ENCODE measurements at regions not wholly inside any gene's neighbourhood (a gene's known extent, or its start where the extent isn't known, plus 50 kb on each side); places are given as distances from the start of the nearest gene placed in this dataset.

DNA sequence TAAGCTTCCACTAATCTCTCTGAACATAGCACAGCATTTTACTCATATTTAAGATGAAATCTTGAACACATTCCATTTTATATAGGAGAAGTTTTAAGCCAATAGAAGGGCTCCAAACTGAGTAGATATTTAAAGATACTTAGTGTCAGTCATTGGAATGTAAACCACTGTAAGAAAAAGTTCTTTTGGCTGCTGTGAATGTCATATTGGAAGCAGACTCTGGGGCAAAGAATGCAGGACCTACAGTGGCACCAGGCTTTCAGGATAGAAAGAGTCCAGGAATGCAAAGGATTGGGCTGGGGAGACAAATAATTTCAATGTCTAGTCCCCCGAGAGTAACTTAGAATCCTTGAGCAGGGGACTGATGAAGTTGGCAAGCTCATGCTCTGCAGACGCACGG, 1047.7 kb downstream of the STIM2 start:
- Histone ChIP-seq H3K9ac (no peak overlapping the region), H3K4me1 (ENCODE audit: control insufficient read depth in 1 of 2, insufficient read depth in 2 of 2, low read depth in 1 of 2, low read length in 1 of 2) (no peaks in the 10 kb centered on the region), H3K9me3 (no peaks in the 10 kb centered on the region), H3K27ac (ENCODE audit: low read depth in 2 of 2, low read length in 1 of 2) (no peak overlapping the region), H3F3A (replicated peaks; ENCODE audit: insufficient read depth) (no peaks in the 10 kb centered on the region), H3K79me2 (ENCODE audit: insufficient read depth) (no peaks in the 10 kb centered on the region), H3K9me2 (no peaks in the 10 kb centered on the region), H3K4me2 (no peak overlapping the region), H3K27me3 (ENCODE audit: insufficient read depth) (no peaks in the 10 kb centered on the region), H3K4me3 (ENCODE audit: low read depth in 2 of 2, low read length in 1 of 2) (no peak overlapping the region), H4K20me1 (ENCODE audit: insufficient read depth) (no peaks in the 10 kb centered on the region), H3K36me3 (replicated peaks in 1 of 2; ENCODE audit: control insufficient read depth in 1 of 2, insufficient read depth in 2 of 2, low read length in 1 of 2) (no peaks in the 10 kb centered on the region), H2AFZ (ENCODE audit: low read depth) (no peak overlapping the region)
- ChIA-PET CTCF (interaction anchor here (0.9 kb wide), 1 partner anchor 10 kb away, joined by 4 read pairs; no protein-coding TSS in a partner anchor), POLR2A (no interaction called here)
- no peak for TF ChIP-seq CHD2 (IDR thresholded peaks at IDR 0.05; ENCODE audit: low read length, partially characterized antibody)
- TF ChIP-seq SMC3 (IDR thresholded peaks at IDR 0.05; ENCODE audit: low read depth, low read length): no peak
- TF ChIP-seq YY1 (IDR thresholded peaks at IDR 0.05; ENCODE audit: low read depth): no peak
- TF ChIP-seq, protein P1, sequence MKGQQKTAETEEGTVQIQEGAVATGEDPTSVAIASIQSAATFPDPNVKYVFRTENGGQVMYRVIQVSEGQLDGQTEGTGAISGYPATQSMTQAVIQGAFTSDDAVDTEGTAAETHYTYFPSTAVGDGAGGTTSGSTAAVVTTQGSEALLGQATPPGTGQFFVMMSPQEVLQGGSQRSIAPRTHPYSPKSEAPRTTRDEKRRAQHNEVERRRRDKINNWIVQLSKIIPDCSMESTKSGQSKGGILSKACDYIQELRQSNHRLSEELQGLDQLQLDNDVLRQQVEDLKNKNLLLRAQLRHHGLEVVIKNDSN (IDR thresholded peaks at IDR 0.05; ENCODE audit: borderline replicate concordance, low read depth): no peak
- no peak for TF ChIP-seq POLR2AphosphoS5 (IDR thresholded peaks at IDR 0.05; ENCODE audit: low read depth, low read length)
- DNase-seq: no peak
- WGBS (ENCODE audit: low lambda C conversion rate): 13% methylated on average over 3 of the region's 3 CpGs

DNA sequence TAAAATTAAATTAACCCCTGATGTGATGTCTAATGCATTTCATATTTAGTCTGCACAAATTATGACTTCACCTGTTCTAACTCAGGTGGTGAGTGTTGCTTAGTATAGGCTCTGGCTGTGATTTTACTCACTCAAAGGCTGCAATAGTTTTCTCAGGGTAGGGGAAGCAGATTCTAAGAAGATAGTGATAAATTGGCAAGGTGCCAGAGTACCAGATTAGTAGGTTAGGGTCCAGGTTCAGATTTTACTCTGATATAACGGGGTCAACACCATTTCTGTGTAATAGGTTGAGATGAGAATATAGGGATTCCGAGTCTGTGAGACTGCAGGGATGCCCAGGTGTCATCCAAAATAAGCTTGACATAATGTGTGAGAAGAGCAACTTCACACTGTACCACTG, 1049.6 kb downstream of the STIM2 start:
- Histone ChIP-seq H3F3A (replicated peaks; ENCODE audit: insufficient read depth) (no peaks in the 10 kb centered on the region), H3K9me2 (no peaks in the 10 kb centered on the region), H3K79me2 (ENCODE audit: insufficient read depth) (no peaks in the 10 kb centered on the region), H3K27ac (ENCODE audit: low read depth in 2 of 2, low read length in 1 of 2) (no peak overlapping the region), H2AFZ (ENCODE audit: low read depth) (no peak overlapping the region), H3K4me3 (ENCODE audit: low read depth in 2 of 2, low read length in 1 of 2) (no peak overlapping the region), H3K36me3 (replicated peaks in 1 of 2; ENCODE audit: control insufficient read depth in 1 of 2, insufficient read depth in 2 of 2, low read length in 1 of 2) (no peaks in the 10 kb centered on the region), H3K27me3 (ENCODE audit: insufficient read depth) (no peaks in the 10 kb centered on the region), H4K20me1 (ENCODE audit: insufficient read depth) (no peaks in the 10 kb centered on the region), H3K4me1 (ENCODE audit: control insufficient read depth in 1 of 2, insufficient read depth in 2 of 2, low read depth in 1 of 2, low read length in 1 of 2) (no peaks in the 10 kb centered on the region), H3K9ac (no peak overlapping the region), H3K4me2 (no peak overlapping the region), H3K9me3 (no peaks in the 10 kb centered on the region)
- ChIA-PET CTCF (no interaction called here), POLR2A (no interaction called here)
- DNase-seq: no peak
- WGBS (ENCODE audit: low lambda C conversion rate): 0% methylated on average over 2 of the region's 2 CpGs
- TF ChIP-seq NRF1 (IDR thresholded peaks at IDR 0.05; ENCODE audit: low read depth, low read length) (no peak), TCF12 (IDR thresholded peaks at IDR 0.05) (no peak), MEF2A (IDR thresholded peaks at IDR 0.05; ENCODE audit: borderline replicate concordance, low read depth) (no peak), TAF1 (IDR thresholded peaks at IDR 0.05; ENCODE audit: borderline replicate concordance, low read depth, low read length) (no peak), ELF1 (IDR thresholded peaks at IDR 0.05) (no peak), SMC3 (IDR thresholded peaks at IDR 0.05; ENCODE audit: low read depth, low read length) (no peak), NFIC (IDR thresholded peaks at IDR 0.05; ENCODE audit: borderline replicate concordance) (no peak), RCOR1 (IDR thresholded peaks at IDR 0.05; ENCODE audit: low read length) (no peak), FOSL2 (IDR thresholded peaks at IDR 0.05; ENCODE audit: borderline replicate concordance, low read depth) (no peak), RAD21 (IDR thresholded peaks at IDR 0.05; ENCODE audit: low read length) (no peak), POLR2AphosphoS5 (IDR thresholded peaks at IDR 0.05; ENCODE audit: low read depth, low read length) (no peak), RXRA (IDR thresholded peaks at IDR 0.05; ENCODE audit: borderline replicate concordance, low read depth) (no peak), CHD2 (IDR thresholded peaks at IDR 0.05; ENCODE audit: low read length, partially characterized antibody) (no peak), FOXM1 (IDR thresholded peaks at IDR 0.05; ENCODE audit: low read depth) (no peak), EP300 (IDR thresholded peaks at IDR 0.05; ENCODE audit: borderline replicate concordance in 1 of 2, low read depth in 1 of 2, low read length in 1 of 2) (no peak)
- TF ChIP-seq, protein P2, sequence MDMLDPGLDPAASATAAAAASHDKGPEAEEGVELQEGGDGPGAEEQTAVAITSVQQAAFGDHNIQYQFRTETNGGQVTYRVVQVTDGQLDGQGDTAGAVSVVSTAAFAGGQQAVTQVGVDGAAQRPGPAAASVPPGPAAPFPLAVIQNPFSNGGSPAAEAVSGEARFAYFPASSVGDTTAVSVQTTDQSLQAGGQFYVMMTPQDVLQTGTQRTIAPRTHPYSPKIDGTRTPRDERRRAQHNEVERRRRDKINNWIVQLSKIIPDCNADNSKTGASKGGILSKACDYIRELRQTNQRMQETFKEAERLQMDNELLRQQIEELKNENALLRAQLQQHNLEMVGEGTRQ (IDR thresholded peaks at IDR 0.05; ENCODE audit: borderline replicate concordance, low read depth, low read length): no peak
- TF ChIP-seq, protein P3, sequence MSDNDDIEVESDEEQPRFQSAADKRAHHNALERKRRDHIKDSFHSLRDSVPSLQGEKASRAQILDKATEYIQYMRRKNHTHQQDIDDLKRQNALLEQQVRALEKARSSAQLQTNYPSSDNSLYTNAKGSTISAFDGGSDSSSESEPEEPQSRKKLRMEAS (IDR thresholded peaks at IDR 0.05; ENCODE audit: low read depth): no peak

Data from SK-N-SH (cell line).